Neural cell (in vitro differentiated cells): ENCODE measurements at regions not wholly inside any gene's neighbourhood (a gene's known extent, or its start where the extent isn't known, plus 50 kb on each side); places are given as distances from the start of the nearest gene placed in this dataset.

Source experiments
- CTCF ChIP-seq: fragments of 450-650 bp; IDR thresholded peaks from 2 replicates; pipeline ENCODE4 v1.5.1; 2014; ENCODE audit warnings: antibody characterized with exemption, mild to moderate bottlenecking, moderate library complexity; ENCODE audit not compliant: poor library complexity, severe bottlenecking
- EP300 ChIP-seq: fragments of 450-650 bp; conservative IDR thresholded peaks from 2 replicates; pipeline ENCODE4 v1.6.1; 2014; ENCODE audit warnings: antibody characterized with exemption, mild to moderate bottlenecking, moderate library complexity; ENCODE audit not compliant: poor library complexity, severe bottlenecking
- EZH2 ChIP-seq: fragments of 200-600, 300-800 bp; shearing (Covaris generic), sonication (generic); IDR thresholded peaks from 2 replicates; pipeline ENCODE4 v1.6.1; 2014; ENCODE audit warnings: antibody characterized with exemption, low read length, borderline replicate concordance, mild to moderate bottlenecking; ENCODE audit not compliant: insufficient read depth, poor library complexity, severe bottlenecking
- POLR2AphosphoS5 ChIP-seq: IDR thresholded peaks from 2 replicates; pipeline ENCODE4 v1.6.1; 2012
- RAD21 ChIP-seq: fragments of 450-650 bp; conservative IDR thresholded peaks from 2 replicates; pipeline ENCODE4 v1.6.1; 2014; ENCODE audit warnings: antibody characterized with exemption, mild to moderate bottlenecking, moderate library complexity
- REST ChIP-seq: IDR thresholded peaks from 2 replicates; pipeline ENCODE4 v1.6.1; 2012; ENCODE audit warnings: borderline replicate concordance
- SMC3 ChIP-seq: fragments of 450-650 bp; conservative IDR thresholded peaks from 2 replicates; pipeline ENCODE4 v1.6.1; 2014; ENCODE audit warnings: antibody characterized with exemption, mild to moderate bottlenecking, moderate library complexity; ENCODE audit not compliant: poor library complexity
- TAF1 ChIP-seq: IDR thresholded peaks from 2 replicates; pipeline ENCODE4 v1.6.1; 2012; ENCODE audit warnings: low read depth

- no peak for TF ChIP-seq EZH2
- no peak for TF ChIP-seq CTCF
- no peak for TF ChIP-seq POLR2AphosphoS5
- no peak for TF ChIP-seq REST
- no peak for TF ChIP-seq EP300
- TF ChIP-seq TAF1, result no peak
- TF ChIP-seq RAD21, result no peak
- TF ChIP-seq SMC3, result no peak
Measured at GRCh38 chr9:26786564-26786963, 106.0 kb downstream of the CAAP1 start.
